ENCODE measurements at regions not wholly inside any gene's neighbourhood (a gene's known extent, or its start where the extent isn't known, plus 50 kb on each side); places are given as distances from the start of the nearest gene placed in this dataset.
A peak's percentile ranks its signal among the peaks of the same experiment; 100 is the strongest.

GRCh38 chr17:68182940-68183551, 64.8 kb upstream of the AMZ2 start:
- no peaks in the 10 kb centered on the region for H3F3A ChIP-seq (ENCODE audit: insufficient read depth, low read length)
- peak overlapping the region; percentile 96 for H3K27ac ChIP-seq (ENCODE audit: low read depth, low read length, poor library complexity, severe bottlenecking)
- H3K4me3 ChIP-seq (ENCODE audit: low read depth, low read length, poor library complexity, severe bottlenecking), result peak overlapping the region; percentile 90
- peaks cover 9% of the 10 kb centered on the region for H3K9me3 ChIP-seq (ENCODE audit: low read length)
- H3K79me2 ChIP-seq (ENCODE audit: insufficient read depth, low read length), result peaks cover 62% of the 10 kb centered on the region
- H3K4me1 ChIP-seq (ENCODE audit: insufficient read depth, low read length, severe bottlenecking), result peaks cover 34% of the 10 kb centered on the region
- H3K9me2 ChIP-seq (ENCODE audit: low read depth, low read length), result no peaks in the 10 kb centered on the region
- no peak for TF ChIP-seq CTCF (IDR thresholded peaks at IDR 0.05; ENCODE audit: low read length)
- no peak for TF ChIP-seq EZH2 (IDR thresholded peaks at IDR 0.05; ENCODE audit: borderline replicate concordance, low read length)
- H3K27me3 ChIP-seq (ENCODE audit: insufficient read depth, low read length), result no peaks in the 10 kb centered on the region
- H2AFZ ChIP-seq (ENCODE audit: low read length), result no peak overlapping the region
- no peaks in the 10 kb centered on the region for H4K20me1 ChIP-seq (ENCODE audit: insufficient read depth, low read length)
- H3K4me2 ChIP-seq (ENCODE audit: low read length), result peak overlapping the region; percentile 95
- H3K36me3 ChIP-seq (ENCODE audit: insufficient read depth, low read length), result peaks cover 56% of the 10 kb centered on the region
- peak overlapping the region; percentile 94 for H3K9ac ChIP-seq (ENCODE audit: low read length)

- no peak overlapping the region for H2AFZ ChIP-seq (ENCODE audit: low read length)
- H3K27ac ChIP-seq (ENCODE audit: low read depth, low read length, poor library complexity, severe bottlenecking), result peak overlapping the region; percentile 96
- H3K9me2 ChIP-seq (ENCODE audit: low read depth, low read length), result no peaks in the 10 kb centered on the region
- no peak for TF ChIP-seq EZH2 (IDR thresholded peaks at IDR 0.05; ENCODE audit: borderline replicate concordance, low read length)
- TF ChIP-seq CTCF (IDR thresholded peaks at IDR 0.05; ENCODE audit: low read length), result no peak
- peaks cover 5% of the 10 kb centered on the region; the same call in 1 of the 2 replicates for H3K9me3 ChIP-seq (ENCODE audit: low read length)
- peaks cover 34% of the 10 kb centered on the region for H3K4me1 ChIP-seq (ENCODE audit: insufficient read depth, low read length, severe bottlenecking)
- no peaks in the 10 kb centered on the region for H4K20me1 ChIP-seq (ENCODE audit: insufficient read depth, low read length)
- peak overlapping the region; percentile 94 for H3K9ac ChIP-seq (ENCODE audit: low read length)
- peaks cover 65% of the 10 kb centered on the region for H3K36me3 ChIP-seq (ENCODE audit: insufficient read depth, low read length)
- H3K27me3 ChIP-seq (ENCODE audit: insufficient read depth, low read length), result no peaks in the 10 kb centered on the region
- peaks cover 62% of the 10 kb centered on the region for H3K79me2 ChIP-seq (ENCODE audit: insufficient read depth, low read length)
- peak overlapping the region; percentile 95 for H3K4me2 ChIP-seq (ENCODE audit: low read length)
- no peaks in the 10 kb centered on the region for H3F3A ChIP-seq (ENCODE audit: insufficient read depth, low read length)
- H3K4me3 ChIP-seq (ENCODE audit: low read depth, low read length, poor library complexity, severe bottlenecking), result peak overlapping the region; percentile 90
These were observed 63.7 kb upstream of the AMZ2 start for GRCh38 chr17:68184141-68184571.

GRCh38 chr17:68184816-68185436, 62.9 kb upstream of the AMZ2 start:
- Histone ChIP-seq H3K4me3 (ENCODE audit: low read depth, low read length, poor library complexity, severe bottlenecking) (peak overlapping the region; percentile 90), H2AFZ (ENCODE audit: low read length) (no peak overlapping the region), H3K79me2 (ENCODE audit: insufficient read depth, low read length) (peaks cover 62% of the 10 kb centered on the region), H3K36me3 (ENCODE audit: insufficient read depth, low read length) (peaks cover 73% of the 10 kb centered on the region), H3F3A (ENCODE audit: insufficient read depth, low read length) (no peaks in the 10 kb centered on the region), H3K9me2 (ENCODE audit: low read depth, low read length) (no peaks in the 10 kb centered on the region), H3K9me3 (ENCODE audit: low read length) (peaks cover 3% of the 10 kb centered on the region; the same call in 1 of the 2 replicates), H3K4me1 (ENCODE audit: insufficient read depth, low read length, severe bottlenecking) (peaks cover 34% of the 10 kb centered on the region), H3K9ac (ENCODE audit: low read length) (peak overlapping the region; percentile 94), H3K27ac (ENCODE audit: low read depth, low read length, poor library complexity, severe bottlenecking) (peak overlapping the region; percentile 96), H3K27me3 (ENCODE audit: insufficient read depth, low read length) (no peaks in the 10 kb centered on the region), H4K20me1 (ENCODE audit: insufficient read depth, low read length) (no peaks in the 10 kb centered on the region), H3K4me2 (ENCODE audit: low read length) (peak overlapping the region; percentile 95)
- no peak for TF ChIP-seq EZH2 (IDR thresholded peaks at IDR 0.05; ENCODE audit: borderline replicate concordance, low read length)
- TF ChIP-seq CTCF (IDR thresholded peaks at IDR 0.05; ENCODE audit: low read length), result no peak

Data from OCI-LY1 (cell line).